HUES6 (cell line): ENCODE measurements at regions not wholly inside any gene's neighbourhood (a gene's known extent, or its start where the extent isn't known, plus 50 kb on each side); places are given as distances from the start of the nearest gene placed in this dataset.

Source experiments
- H3K27ac ChIP-seq: 2 replicates; pipeline ENCODE4 v1.7.0; 2013; ENCODE audit warnings: low read depth, mild to moderate bottlenecking, low read length, inconsistent platforms
- H3K27me3 ChIP-seq: 2 replicates; pipeline ENCODE4 v1.6.1; 2013; ENCODE audit warnings: low read length; ENCODE audit not compliant: control insufficient read depth, insufficient read depth
- H3K36me3 ChIP-seq: 2 replicates; pipeline ENCODE4 v1.6.1; 2013; ENCODE audit warnings: low read length; ENCODE audit not compliant: control insufficient read depth, insufficient read depth
- H3K4me1 ChIP-seq: 2 replicates; pipeline ENCODE4 v1.6.1; 2013; ENCODE audit warnings: low read length; ENCODE audit not compliant: control insufficient read depth, insufficient read depth
- H3K4me3 ChIP-seq: 2 replicates; pipeline ENCODE4 v1.5.1; 2013; ENCODE audit warnings: low read depth, low read length
- H3K9ac ChIP-seq: one replicate; pipeline ENCODE4 v1.6.1; 2013; ENCODE audit warnings: mild to moderate bottlenecking, low read length
- H3K9me3 ChIP-seq: 2 replicates; pipeline ENCODE4 v1.6.1; 2013; ENCODE audit warnings: low read depth, low read length; ENCODE audit not compliant: control insufficient read depth, insufficient read depth

GRCh38 chr21:27448960-27449359 is 482.1 kb upstream of the ADAMTS5 start:
- Histone ChIP-seq H3K4me1 (no peaks in the 10 kb centered on the region), H3K4me3 (no peak overlapping the region), H3K9ac (no peak overlapping the region), H3K36me3 (no peaks in the 10 kb centered on the region), H3K9me3 (no peaks in the 10 kb centered on the region), H3K27ac (no peak overlapping the region), H3K27me3 (no peaks in the 10 kb centered on the region)

GRCh38 chr21:27447843-27448242 is 481.0 kb upstream of the ADAMTS5 start:
- no peaks in the 10 kb centered on the region for H3K36me3 ChIP-seq
- H3K27ac ChIP-seq: no peak overlapping the region
- no peaks in the 10 kb centered on the region for H3K27me3 ChIP-seq
- no peaks in the 10 kb centered on the region for H3K9me3 ChIP-seq
- H3K4me1 ChIP-seq: no peaks in the 10 kb centered on the region
- no peak overlapping the region for H3K4me3 ChIP-seq
- H3K9ac ChIP-seq: no peak overlapping the region

- Histone ChIP-seq H3K9ac (no peak overlapping the region), H3K36me3 (no peaks in the 10 kb centered on the region), H3K27me3 (no peaks in the 10 kb centered on the region), H3K4me3 (no peak overlapping the region), H3K27ac (no peak overlapping the region), H3K4me1 (peaks cover 6% of the 10 kb centered on the region; the same call in 1 of the 2 replicates), H3K9me3 (no peaks in the 10 kb centered on the region)
Observed at GRCh38 chr21:27429710-27430341, 462.9 kb upstream of the ADAMTS5 start.

- H3K36me3 ChIP-seq: no peaks in the 10 kb centered on the region
- H3K27ac ChIP-seq: no peak overlapping the region
- H3K9ac ChIP-seq: no peak overlapping the region
- H3K27me3 ChIP-seq: no peaks in the 10 kb centered on the region
- H3K4me3 ChIP-seq: no peak overlapping the region
- H3K4me1 ChIP-seq: peaks cover 29% of the 10 kb centered on the region
- H3K9me3 ChIP-seq: no peaks in the 10 kb centered on the region
Observed at GRCh38 chr21:27426196-27426595, 459.3 kb upstream of the ADAMTS5 start.

- Histone ChIP-seq H3K4me3 (no peak overlapping the region), H3K4me1 (peaks cover 29% of the 10 kb centered on the region), H3K27ac (no peak overlapping the region), H3K9me3 (no peaks in the 10 kb centered on the region), H3K9ac (no peak overlapping the region), H3K27me3 (no peaks in the 10 kb centered on the region), H3K36me3 (no peaks in the 10 kb centered on the region)
Observed at GRCh38 chr21:27425574-27425973, 458.7 kb upstream of the ADAMTS5 start.

GRCh38 chr21:27425172-27425571 is 458.3 kb upstream of the ADAMTS5 start:
- Histone ChIP-seq H3K27me3 (no peaks in the 10 kb centered on the region), H3K27ac (no peak overlapping the region)

GRCh38 chr21:27424601-27425000 is 457.7 kb upstream of the ADAMTS5 start:
- peaks cover 29% of the 10 kb centered on the region for H3K4me1 ChIP-seq
- peak overlapping the region; percentile 64; the same call in 1 of the 2 replicates for H3K27ac ChIP-seq
- peak overlapping the region; percentile 58 for H3K9ac ChIP-seq
- H3K27me3 ChIP-seq: no peaks in the 10 kb centered on the region
- H3K36me3 ChIP-seq: no peaks in the 10 kb centered on the region
- H3K4me3 ChIP-seq: no peak overlapping the region
- no peaks in the 10 kb centered on the region for H3K9me3 ChIP-seq

More at GRCh38 chr21:27425172-27425571, 458.3 kb upstream of the ADAMTS5 start:
- H3K4me3 ChIP-seq: no peak overlapping the region
- H3K9ac ChIP-seq: no peak overlapping the region
- no peaks in the 10 kb centered on the region for H3K9me3 ChIP-seq
- H3K36me3 ChIP-seq: no peaks in the 10 kb centered on the region
- peaks cover 29% of the 10 kb centered on the region for H3K4me1 ChIP-seq

- Histone ChIP-seq H3K27me3 (no peaks in the 10 kb centered on the region), H3K27ac (peak overlapping the region; percentile 64; the same call in 1 of the 2 replicates), H3K36me3 (no peaks in the 10 kb centered on the region), H3K4me1 (peaks cover 29% of the 10 kb centered on the region), H3K4me3 (no peak overlapping the region), H3K9ac (peak overlapping the region; percentile 58), H3K9me3 (no peaks in the 10 kb centered on the region)
Observed at GRCh38 chr21:27423906-27424595, 457.2 kb upstream of the ADAMTS5 start.

- Histone ChIP-seq H3K9me3 (no peaks in the 10 kb centered on the region), H3K36me3 (no peaks in the 10 kb centered on the region), H3K27me3 (no peaks in the 10 kb centered on the region), H3K4me1 (peaks cover 29% of the 10 kb centered on the region), H3K4me3 (no peak overlapping the region), H3K27ac (no peak overlapping the region; the same call in 1 of the 2 replicates), H3K9ac (no peak overlapping the region)
Observed at GRCh38 chr21:27423038-27423437, 456.1 kb upstream of the ADAMTS5 start.

GRCh38 chr21:27422435-27422834 is 455.5 kb upstream of the ADAMTS5 start:
- Histone ChIP-seq H3K9me3 (no peaks in the 10 kb centered on the region), H3K4me3 (no peak overlapping the region), H3K36me3 (no peaks in the 10 kb centered on the region), H3K9ac (no peak overlapping the region), H3K27me3 (no peaks in the 10 kb centered on the region), H3K4me1 (peaks cover 29% of the 10 kb centered on the region), H3K27ac (no peak overlapping the region)

- peaks cover 29% of the 10 kb centered on the region for H3K4me1 ChIP-seq
- no peaks in the 10 kb centered on the region for H3K27me3 ChIP-seq
- H3K4me3 ChIP-seq: no peak overlapping the region
- H3K9me3 ChIP-seq: no peaks in the 10 kb centered on the region
- H3K36me3 ChIP-seq: no peaks in the 10 kb centered on the region
- H3K27ac ChIP-seq: no peak overlapping the region
- H3K9ac ChIP-seq: no peak overlapping the region
Observed at GRCh38 chr21:27421654-27422053, 454.8 kb upstream of the ADAMTS5 start.
